Neural cell (in vitro differentiated cells): ENCODE measurements at regions not wholly inside any gene's neighbourhood (a gene's known extent, or its start where the extent isn't known, plus 50 kb on each side); places are given as distances from the start of the nearest gene placed in this dataset.

Experiments used
- H2AFZ ChIP-seq: fragments of 200-600, 300-800 bp; sonication (generic), shearing (Covaris generic); 2 replicates; pipeline ENCODE4 v1.6.0; 2014; ENCODE audit warnings: low read depth, mild to moderate bottlenecking, antibody characterized with exemption, low read length, moderate library complexity
- H3F3A ChIP-seq: fragments of 200-600 bp; shearing (Covaris generic); 2 replicates; pipeline ENCODE4 v1.6.1; 2016; ENCODE audit warnings: mild to moderate bottlenecking, moderate library complexity, mixed read lengths, antibody characterized with exemption, low read length; ENCODE audit not compliant: insufficient read depth, poor library complexity, severe bottlenecking
- H3K27ac ChIP-seq: fragments of 200-600, 300-800 bp; sonication (generic), shearing (Covaris generic); 2 replicates; pipeline ENCODE4 v1.5.1; 2014; ENCODE audit warnings: mild to moderate bottlenecking, low read length, moderate library complexity
- H3K27me3 ChIP-seq: fragments of 300-800, 200-600 bp; sonication (generic), shearing (Covaris generic); 2 replicates; pipeline ENCODE4 v1.6.0; 2014; ENCODE audit warnings: mild to moderate bottlenecking, low read depth, low read length, moderate library complexity; ENCODE audit not compliant: insufficient read depth
- H3K36me3 ChIP-seq: fragments of 300-800, 200-600 bp; sonication (generic), shearing (Covaris generic); 2 replicates; pipeline ENCODE4 v1.5.1; 2014; ENCODE audit warnings: mild to moderate bottlenecking, antibody characterized with exemption, low read length, moderate library complexity; ENCODE audit not compliant: insufficient read depth
- H3K4me2 ChIP-seq: fragments of 300-800, 200-600 bp; sonication (generic), shearing (Covaris generic); 2 replicates; pipeline ENCODE4 v1.6.0; 2014; ENCODE audit warnings: mild to moderate bottlenecking, low read length
- H3K4me3 ChIP-seq: fragments of 300-800, 200-600 bp; sonication (generic), shearing (Covaris generic); 2 replicates; pipeline ENCODE4 v1.5.1; 2014; ENCODE audit warnings: mild to moderate bottlenecking, low read length, moderate library complexity
- H3K79me2 ChIP-seq: fragments of 200-600 bp; shearing (Covaris generic); replicated peaks from 2 replicates; pipeline ENCODE4 v1.6.0; 2014; ENCODE audit warnings: mild to moderate bottlenecking, low read length, moderate library complexity; ENCODE audit not compliant: insufficient read depth
- H3K9ac ChIP-seq: fragments of 300-800, 200-600 bp; sonication (generic), shearing (Covaris generic); 2 replicates; pipeline ENCODE4 v1.6.1; 2016; ENCODE audit warnings: mild to moderate bottlenecking, low read length, mixed read lengths
- H3K9me2 ChIP-seq: fragments of 200-600 bp; shearing (Covaris generic); 2 replicates; pipeline ENCODE4 v1.6.1; 2016; ENCODE audit warnings: mild to moderate bottlenecking, low read length, mixed read lengths; ENCODE audit not compliant: insufficient read depth
- H3K9me3 ChIP-seq: fragments of 200-600, 300-800 bp; sonication (generic), shearing (Covaris generic); 2 replicates; pipeline ENCODE4 v1.6.1; 2016; ENCODE audit warnings: mild to moderate bottlenecking, mixed run types, low read length, moderate library complexity, mixed read lengths
- H4K20me1 ChIP-seq: fragments of 200-600 bp; shearing (Covaris generic); 2 replicates; pipeline ENCODE4 v1.6.1; 2016; ENCODE audit warnings: mild to moderate bottlenecking, mixed run types; ENCODE audit not compliant: insufficient read depth
- EP300 ChIP-seq: fragments of 450-650 bp; conservative IDR thresholded peaks from 2 replicates; pipeline ENCODE4 v1.6.1; 2014; ENCODE audit warnings: antibody characterized with exemption, mild to moderate bottlenecking, moderate library complexity; ENCODE audit not compliant: poor library complexity, severe bottlenecking
- EZH2 ChIP-seq: fragments of 200-600, 300-800 bp; shearing (Covaris generic), sonication (generic); IDR thresholded peaks from 2 replicates; pipeline ENCODE4 v1.6.1; 2014; ENCODE audit warnings: antibody characterized with exemption, low read length, borderline replicate concordance, mild to moderate bottlenecking; ENCODE audit not compliant: insufficient read depth, poor library complexity, severe bottlenecking
- MXI1 ChIP-seq: fragments of 450-650 bp; conservative IDR thresholded peaks from 2 replicates; pipeline ENCODE4 v1.6.1; 2014; ENCODE audit warnings: antibody characterized with exemption, mild to moderate bottlenecking; ENCODE audit not compliant: poor library complexity, severe bottlenecking
- POLR2AphosphoS5 ChIP-seq: IDR thresholded peaks from 2 replicates; pipeline ENCODE4 v1.6.1; 2012
- RAD21 ChIP-seq: fragments of 450-650 bp; conservative IDR thresholded peaks from 2 replicates; pipeline ENCODE4 v1.6.1; 2014; ENCODE audit warnings: antibody characterized with exemption, mild to moderate bottlenecking, moderate library complexity
- SMC3 ChIP-seq: fragments of 450-650 bp; conservative IDR thresholded peaks from 2 replicates; pipeline ENCODE4 v1.6.1; 2014; ENCODE audit warnings: antibody characterized with exemption, mild to moderate bottlenecking, moderate library complexity; ENCODE audit not compliant: poor library complexity
- TAF1 ChIP-seq: IDR thresholded peaks from 2 replicates; pipeline ENCODE4 v1.6.1; 2012; ENCODE audit warnings: low read depth
- TF ChIP-seq, protein P1 (sequence below): fragments of 450-650 bp; IDR thresholded peaks from 2 replicates; pipeline ENCODE4 v1.5.1; 2014; ENCODE audit warnings: antibody characterized with exemption, mild to moderate bottlenecking, moderate library complexity; ENCODE audit not compliant: poor library complexity, severe bottlenecking
- TF ChIP-seq, protein P2 (sequence below): IDR thresholded peaks from 2 replicates; pipeline ENCODE4 v1.6.1; 2012; ENCODE audit warnings: borderline replicate concordance

DNA sequence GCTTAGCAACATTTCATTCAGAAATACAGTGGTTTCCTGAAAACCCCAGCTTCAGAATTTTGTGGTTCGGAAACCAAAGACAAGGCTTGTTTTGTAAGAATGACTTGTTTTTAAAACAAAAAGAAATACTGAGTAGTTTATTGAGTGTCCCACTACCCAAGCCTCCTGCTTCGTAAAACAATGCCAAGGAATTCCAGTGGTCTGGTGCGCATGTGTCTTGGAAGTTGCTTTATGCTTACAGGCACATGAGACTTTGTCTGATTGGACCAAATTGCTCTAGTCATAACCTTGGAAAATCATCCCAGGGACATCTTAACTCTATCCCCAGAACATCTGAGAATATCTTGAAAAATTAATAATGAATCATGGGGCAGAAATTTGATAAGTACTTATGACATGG lies 77.1 kb upstream of the FST start (continued):
- TF ChIP-seq MXI1, result no peak
- TF ChIP-seq TAF1, result no peak

DNA sequence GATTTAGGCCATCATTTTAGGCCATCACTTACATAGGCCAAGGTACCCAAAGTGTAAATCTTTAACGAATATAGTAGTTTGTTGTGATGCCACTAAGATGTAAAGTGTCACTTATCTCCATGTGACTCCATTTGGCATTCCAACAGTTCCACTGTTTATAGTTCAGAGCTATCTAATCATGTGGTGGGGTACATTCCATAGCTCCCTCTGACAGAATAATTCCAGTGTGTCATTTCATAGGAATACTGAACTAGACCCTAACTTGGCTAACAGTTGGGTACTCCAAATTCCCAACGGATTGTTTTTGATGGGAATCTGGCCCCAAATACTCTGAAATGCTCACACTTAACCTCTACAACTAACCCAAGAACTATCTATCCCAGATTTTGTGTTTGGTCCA lies 76.7 kb upstream of the FST start:
- H3K4me2 ChIP-seq, result no peak overlapping the region
- H3K9ac ChIP-seq, result no peak overlapping the region
- H2AFZ ChIP-seq, result no peak overlapping the region

DNA sequence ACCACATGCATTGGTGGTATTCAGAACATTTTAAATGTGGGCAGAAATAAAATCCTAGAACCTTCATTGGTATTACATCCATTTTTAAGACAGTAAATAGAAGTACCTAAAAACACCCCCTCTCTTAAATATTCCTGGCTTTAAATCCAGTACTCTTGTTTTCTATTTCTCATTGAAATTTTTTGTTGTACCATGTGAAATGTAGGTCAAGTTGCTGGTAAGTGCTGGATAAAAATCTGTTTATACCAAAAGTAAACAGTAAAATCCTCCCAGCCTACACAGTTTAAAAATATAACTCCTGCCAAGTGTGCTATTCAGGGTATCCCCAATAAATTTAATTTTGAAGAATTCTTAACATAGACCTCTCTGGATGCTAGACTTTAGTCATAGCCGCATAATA lies 75.0 kb upstream of the FST start:
- no peaks in the 10 kb centered on the region for H3K27me3 ChIP-seq
- TF ChIP-seq RAD21, result no peak
- no peak for TF ChIP-seq SMC3
- TF ChIP-seq EZH2, result no peak
- TF ChIP-seq, protein P1, sequence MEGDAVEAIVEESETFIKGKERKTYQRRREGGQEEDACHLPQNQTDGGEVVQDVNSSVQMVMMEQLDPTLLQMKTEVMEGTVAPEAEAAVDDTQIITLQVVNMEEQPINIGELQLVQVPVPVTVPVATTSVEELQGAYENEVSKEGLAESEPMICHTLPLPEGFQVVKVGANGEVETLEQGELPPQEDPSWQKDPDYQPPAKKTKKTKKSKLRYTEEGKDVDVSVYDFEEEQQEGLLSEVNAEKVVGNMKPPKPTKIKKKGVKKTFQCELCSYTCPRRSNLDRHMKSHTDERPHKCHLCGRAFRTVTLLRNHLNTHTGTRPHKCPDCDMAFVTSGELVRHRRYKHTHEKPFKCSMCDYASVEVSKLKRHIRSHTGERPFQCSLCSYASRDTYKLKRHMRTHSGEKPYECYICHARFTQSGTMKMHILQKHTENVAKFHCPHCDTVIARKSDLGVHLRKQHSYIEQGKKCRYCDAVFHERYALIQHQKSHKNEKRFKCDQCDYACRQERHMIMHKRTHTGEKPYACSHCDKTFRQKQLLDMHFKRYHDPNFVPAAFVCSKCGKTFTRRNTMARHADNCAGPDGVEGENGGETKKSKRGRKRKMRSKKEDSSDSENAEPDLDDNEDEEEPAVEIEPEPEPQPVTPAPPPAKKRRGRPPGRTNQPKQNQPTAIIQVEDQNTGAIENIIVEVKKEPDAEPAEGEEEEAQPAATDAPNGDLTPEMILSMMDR, result no peak
- TF ChIP-seq TAF1, result no peak
- H3K79me2 ChIP-seq, result no peaks in the 10 kb centered on the region
- H3K4me2 ChIP-seq, result no peak overlapping the region
- H3K9me3 ChIP-seq, result no peaks in the 10 kb centered on the region
- H3F3A ChIP-seq, result no peaks in the 10 kb centered on the region
- H3K9me2 ChIP-seq, result no peaks in the 10 kb centered on the region
- no peak overlapping the region for H3K9ac ChIP-seq
- H3K36me3 ChIP-seq, result no peaks in the 10 kb centered on the region
- no peaks in the 10 kb centered on the region for H4K20me1 ChIP-seq
- no peak overlapping the region for H3K4me3 ChIP-seq
- no peak overlapping the region for H3K27ac ChIP-seq
- no peak overlapping the region for H2AFZ ChIP-seq

More for the DNA sequence above, 76.7 kb upstream of the FST start:
- H3K79me2 ChIP-seq, result no peaks in the 10 kb centered on the region
- H3F3A ChIP-seq, result no peaks in the 10 kb centered on the region
- no peaks in the 10 kb centered on the region for H3K9me2 ChIP-seq
- no peak overlapping the region for H3K27ac ChIP-seq
- no peaks in the 10 kb centered on the region for H4K20me1 ChIP-seq
- no peak for TF ChIP-seq TAF1
- no peak for TF ChIP-seq SMC3
- no peak for TF ChIP-seq POLR2AphosphoS5
- no peak for TF ChIP-seq RAD21
- TF ChIP-seq, protein P1, result no peak
- TF ChIP-seq, protein P2, sequence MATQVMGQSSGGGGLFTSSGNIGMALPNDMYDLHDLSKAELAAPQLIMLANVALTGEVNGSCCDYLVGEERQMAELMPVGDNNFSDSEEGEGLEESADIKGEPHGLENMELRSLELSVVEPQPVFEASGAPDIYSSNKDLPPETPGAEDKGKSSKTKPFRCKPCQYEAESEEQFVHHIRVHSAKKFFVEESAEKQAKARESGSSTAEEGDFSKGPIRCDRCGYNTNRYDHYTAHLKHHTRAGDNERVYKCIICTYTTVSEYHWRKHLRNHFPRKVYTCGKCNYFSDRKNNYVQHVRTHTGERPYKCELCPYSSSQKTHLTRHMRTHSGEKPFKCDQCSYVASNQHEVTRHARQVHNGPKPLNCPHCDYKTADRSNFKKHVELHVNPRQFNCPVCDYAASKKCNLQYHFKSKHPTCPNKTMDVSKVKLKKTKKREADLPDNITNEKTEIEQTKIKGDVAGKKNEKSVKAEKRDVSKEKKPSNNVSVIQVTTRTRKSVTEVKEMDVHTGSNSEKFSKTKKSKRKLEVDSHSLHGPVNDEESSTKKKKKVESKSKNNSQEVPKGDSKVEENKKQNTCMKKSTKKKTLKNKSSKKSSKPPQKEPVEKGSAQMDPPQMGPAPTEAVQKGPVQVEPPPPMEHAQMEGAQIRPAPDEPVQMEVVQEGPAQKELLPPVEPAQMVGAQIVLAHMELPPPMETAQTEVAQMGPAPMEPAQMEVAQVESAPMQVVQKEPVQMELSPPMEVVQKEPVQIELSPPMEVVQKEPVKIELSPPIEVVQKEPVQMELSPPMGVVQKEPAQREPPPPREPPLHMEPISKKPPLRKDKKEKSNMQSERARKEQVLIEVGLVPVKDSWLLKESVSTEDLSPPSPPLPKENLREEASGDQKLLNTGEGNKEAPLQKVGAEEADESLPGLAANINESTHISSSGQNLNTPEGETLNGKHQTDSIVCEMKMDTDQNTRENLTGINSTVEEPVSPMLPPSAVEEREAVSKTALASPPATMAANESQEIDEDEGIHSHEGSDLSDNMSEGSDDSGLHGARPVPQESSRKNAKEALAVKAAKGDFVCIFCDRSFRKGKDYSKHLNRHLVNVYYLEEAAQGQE, result no peak
- TF ChIP-seq EZH2, result no peak
- no peak for TF ChIP-seq MXI1
- no peak for TF ChIP-seq EP300
- no peaks in the 10 kb centered on the region for H3K27me3 ChIP-seq
- H3K4me3 ChIP-seq, result no peak overlapping the region
- no peaks in the 10 kb centered on the region for H3K36me3 ChIP-seq
- H3K9me3 ChIP-seq, result no peaks in the 10 kb centered on the region
